NOMO-1 treated with dmso at 0.1 percent for 144 hours (cell line): ENCODE measurements at regions not wholly inside any gene's neighbourhood (a gene's known extent, or its start where the extent isn't known, plus 50 kb on each side); places are given as distances from the start of the nearest gene placed in this dataset.
"Not testable (repeated sequence)": the region's sequence is repeated elsewhere in the genome, so short reads cannot be mapped to it uniquely, and the experiment has no call there.

Source experiments
- DNase-seq: peaks from one replicate; lab custom pipeline; 2025; ENCODE audit not compliant: unreplicated experiment; lab: John Stamatoyannopoulos, UW

DNA sequence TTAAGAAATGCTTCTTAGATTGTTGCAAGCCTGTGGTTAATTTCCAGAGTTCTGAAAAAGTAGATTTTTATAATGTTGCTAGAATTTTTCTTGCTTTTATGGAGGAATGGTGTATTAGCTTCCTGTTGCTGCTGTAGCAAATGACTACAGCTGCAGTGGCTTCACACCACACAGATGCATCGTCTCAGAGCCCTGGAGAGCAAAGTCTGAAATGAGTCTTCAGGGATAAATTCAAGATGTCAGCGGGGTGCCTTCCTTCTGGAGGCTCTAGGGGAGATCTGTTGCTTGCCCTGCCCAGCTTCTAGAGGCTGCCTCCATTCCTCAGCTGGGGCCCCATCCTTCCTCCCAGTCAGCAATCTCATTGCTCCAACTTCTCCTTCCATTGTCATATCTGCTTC, 187.8 kb downstream of the ZNF516 start:
- no peak for DNase-seq

DNA sequence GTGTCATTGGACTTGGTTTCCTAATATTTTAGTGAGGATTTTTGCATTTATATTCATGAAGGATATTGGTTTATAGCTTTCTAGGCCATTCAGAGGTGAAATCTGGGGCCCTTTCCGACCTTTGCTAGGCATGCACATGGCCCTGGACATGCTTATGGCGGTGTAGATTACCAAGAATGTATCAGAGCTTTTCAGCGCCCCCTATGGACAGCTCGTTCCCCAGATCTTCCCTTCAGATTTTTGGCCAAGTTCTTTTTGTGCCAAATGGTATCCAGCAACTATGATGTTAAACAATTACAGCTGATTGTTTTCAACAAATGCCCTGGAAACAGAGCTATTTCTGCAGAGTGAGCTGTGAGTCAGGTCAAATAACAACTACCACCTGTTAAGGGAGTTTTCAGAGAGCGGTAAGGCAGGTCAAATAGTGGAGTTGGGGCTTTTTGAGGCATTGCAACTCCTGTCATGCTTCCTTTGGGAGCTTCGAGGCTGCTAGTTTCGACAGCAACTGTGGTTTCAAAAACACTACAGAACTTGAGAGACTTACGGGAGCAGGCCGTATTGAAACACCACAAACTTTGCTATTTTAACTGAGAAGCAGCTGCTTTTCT, 188.3 kb downstream of the ZNF516 start:
- no peak for DNase-seq

DNA sequence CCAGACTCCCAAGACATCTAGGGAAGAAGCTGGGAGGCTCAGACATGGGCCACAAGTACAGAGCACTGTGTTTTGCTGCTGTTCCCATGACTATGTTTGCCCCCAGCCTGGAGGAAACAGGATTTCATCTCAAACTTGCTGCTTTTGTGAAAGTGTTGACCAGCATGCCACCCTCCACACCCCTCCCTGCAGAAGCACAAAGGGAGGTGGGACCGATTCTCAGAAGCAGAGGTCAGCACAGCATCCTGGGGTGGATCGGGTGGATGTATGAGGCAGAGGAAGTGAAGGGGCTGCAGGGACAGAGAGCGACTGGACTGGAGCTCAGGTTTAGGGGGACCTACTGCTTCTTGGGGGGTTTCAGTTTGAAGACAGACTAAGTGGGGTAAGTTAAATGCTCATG, 209.2 kb downstream of the ZNF516 start:
- DNase-seq, result no peak

DNA sequence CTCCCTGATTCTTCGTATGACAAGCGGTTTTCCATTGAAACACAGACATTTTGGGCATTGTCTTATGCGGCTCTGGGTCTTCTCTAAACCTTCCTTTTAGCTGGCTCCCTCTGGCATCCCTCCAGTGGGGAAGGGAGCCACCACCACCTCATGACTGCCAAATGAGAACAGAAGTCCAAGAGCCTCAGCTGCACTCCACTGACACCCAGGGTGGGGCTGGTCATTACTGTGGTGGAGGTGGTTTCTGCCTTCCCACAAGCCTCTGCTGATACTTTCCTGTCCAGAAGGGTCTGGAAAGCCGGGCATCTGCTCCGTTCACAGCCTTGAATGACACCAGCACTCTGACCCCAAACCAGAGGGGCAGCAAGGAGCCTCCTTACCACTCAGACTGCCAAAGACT, 213.5 kb downstream of the ZNF516 start:
- no peak for DNase-seq

DNA sequence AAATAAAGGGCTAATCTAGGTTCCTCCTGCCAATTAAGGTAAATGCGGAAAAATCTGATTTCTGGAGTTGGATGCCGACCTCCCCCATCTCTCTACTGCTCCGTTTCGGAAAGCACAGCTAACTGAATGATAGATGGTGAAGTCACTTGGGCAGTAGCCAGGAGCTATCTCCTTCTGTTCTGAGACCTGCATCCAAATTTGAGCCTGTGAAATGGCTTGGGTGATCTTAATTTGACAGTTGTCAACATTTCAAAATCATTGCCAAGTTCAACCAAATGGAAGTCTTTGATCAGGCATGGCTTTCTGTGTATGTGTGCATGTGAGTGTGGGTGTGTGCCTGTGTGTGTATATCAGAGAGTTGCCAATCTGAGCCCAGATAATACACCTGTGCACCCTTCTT, 217.2 kb downstream of the ZNF516 start:
- no peak for DNase-seq

DNA sequence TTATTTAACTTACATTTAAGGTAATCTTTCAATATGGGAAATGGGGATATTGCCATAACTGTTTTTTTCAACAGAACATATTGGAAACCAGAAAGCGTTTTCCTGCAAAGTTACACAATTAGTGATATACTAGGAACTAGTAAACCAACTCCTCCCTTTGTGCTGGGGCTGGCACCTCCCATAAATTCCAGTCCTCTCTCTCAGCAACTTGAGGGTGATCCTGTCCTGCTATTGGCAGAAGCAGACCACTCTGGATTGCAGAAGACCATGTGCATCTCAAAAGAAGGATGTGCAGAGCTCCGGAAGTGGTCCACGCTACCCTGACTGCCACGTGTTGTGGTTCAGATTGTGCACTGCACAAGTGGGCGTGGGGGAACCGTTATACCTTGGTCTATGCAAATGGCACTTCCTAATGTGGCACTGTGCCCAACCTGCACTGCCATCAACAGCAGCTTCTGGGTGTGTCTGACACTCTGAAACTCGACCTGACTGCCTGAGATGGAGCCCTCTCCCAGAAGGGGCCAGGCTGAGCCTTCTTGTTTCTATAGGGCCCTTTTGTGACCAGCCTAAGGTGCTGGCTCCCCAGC, 219.2 kb downstream of the ZNF516 start:
- no peak for DNase-seq

DNA sequence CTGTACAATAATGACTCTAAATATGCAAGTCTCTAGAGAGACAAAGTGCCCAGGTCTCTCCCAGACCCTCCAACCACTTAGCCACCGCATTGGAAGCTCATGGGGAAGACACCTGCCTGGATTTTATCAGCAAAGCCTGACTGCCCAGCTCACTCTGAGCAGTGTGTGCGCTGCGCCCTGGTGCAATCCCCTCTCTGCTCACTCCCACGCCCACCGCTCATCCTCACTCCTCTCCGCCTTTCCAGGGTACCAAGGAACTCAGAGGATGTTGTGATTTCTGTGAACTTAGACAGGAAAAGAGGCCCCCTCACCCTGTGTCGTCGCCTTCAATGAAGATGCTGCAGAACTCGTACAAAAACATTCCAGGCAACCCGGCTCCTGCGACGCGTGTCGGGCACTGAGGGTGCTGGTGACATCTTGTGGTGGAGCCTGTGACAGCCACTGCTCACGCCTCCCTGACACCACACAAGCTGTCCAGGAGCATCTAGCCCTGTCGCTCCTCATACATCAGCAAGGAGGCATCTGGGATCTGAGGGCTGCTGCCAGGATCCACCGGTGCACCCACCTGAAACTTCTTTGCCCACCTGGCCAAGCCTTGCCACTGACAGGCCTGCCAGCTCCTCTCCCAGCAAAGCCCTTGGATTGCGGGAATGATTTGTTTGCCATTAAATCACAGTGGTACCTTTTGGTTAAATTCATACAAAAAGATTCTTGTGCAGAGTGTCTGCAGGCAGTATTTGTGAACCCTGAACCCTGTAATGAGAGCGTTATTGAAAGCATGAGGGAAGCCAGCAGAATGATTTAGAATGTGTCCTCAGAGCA, 220.4 kb downstream of the ZNF516 start:
- no peak for DNase-seq

DNA sequence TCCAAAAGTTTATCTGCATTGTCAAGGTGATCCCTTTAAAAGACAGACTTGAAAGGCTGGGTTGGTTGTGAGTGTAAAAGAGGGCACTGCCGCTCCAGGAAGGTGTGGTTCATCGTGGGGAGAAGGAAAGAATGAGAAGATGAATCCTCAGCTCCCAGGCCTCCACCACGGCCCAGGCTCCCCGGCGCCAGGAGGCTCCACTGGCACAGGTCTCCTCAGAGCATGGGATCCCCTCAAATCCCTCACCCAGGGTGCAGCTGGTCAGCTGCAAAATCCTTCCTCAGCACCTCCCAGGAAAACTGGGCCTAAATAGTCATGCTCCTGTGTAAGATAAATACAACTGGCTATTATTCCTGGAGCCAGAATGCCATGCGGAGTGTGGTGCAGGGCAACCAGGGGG, 221.1 kb downstream of the ZNF516 start:
- DNase-seq, result no peak

DNA sequence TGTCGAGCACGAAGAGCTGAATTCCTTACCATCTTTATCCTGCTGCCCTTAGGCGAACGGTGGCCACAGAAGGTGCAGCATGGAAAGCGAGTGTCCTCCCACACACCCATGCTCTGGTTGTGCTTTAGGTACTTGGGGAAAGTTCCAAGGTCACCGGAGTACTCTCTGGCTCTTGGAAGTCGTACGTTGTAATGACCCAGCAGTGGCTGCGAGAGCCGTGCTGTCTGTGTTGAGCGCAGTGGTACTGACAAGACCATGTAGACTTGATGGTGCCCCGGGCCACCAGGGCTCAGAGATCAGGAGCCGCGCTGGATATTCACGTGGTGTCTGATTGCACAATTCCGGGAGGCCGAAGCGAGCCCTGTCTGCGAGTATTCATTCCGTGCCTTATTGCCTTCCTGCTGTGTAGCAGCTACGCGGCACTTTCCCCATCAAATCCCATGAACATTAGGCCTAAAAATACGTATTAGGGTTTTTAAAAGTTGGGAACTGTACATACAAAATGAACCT, 222.0 kb downstream of the ZNF516 start:
- no peak for DNase-seq

DNA sequence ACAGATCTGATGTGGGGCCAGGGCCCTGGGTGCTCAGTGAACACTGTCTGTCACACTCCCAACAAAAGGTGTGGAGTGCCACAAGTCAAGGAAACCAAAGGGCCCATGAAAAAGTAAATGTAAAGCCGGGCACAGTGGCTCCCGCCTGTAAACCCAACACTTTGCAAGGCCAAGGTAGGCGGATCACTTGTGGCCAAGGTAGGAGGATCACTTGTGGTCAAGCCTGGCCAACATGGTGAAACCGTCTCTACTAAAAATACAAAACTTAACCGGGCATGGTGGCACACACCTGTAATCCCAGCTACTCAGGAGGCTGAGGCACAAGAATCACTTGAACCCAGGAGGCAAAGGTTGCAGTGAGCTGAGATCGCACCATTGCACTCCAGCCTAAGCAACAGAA, 227.6 kb downstream of the ZNF516 start:
- not testable (repeated sequence) for DNase-seq

DNA sequence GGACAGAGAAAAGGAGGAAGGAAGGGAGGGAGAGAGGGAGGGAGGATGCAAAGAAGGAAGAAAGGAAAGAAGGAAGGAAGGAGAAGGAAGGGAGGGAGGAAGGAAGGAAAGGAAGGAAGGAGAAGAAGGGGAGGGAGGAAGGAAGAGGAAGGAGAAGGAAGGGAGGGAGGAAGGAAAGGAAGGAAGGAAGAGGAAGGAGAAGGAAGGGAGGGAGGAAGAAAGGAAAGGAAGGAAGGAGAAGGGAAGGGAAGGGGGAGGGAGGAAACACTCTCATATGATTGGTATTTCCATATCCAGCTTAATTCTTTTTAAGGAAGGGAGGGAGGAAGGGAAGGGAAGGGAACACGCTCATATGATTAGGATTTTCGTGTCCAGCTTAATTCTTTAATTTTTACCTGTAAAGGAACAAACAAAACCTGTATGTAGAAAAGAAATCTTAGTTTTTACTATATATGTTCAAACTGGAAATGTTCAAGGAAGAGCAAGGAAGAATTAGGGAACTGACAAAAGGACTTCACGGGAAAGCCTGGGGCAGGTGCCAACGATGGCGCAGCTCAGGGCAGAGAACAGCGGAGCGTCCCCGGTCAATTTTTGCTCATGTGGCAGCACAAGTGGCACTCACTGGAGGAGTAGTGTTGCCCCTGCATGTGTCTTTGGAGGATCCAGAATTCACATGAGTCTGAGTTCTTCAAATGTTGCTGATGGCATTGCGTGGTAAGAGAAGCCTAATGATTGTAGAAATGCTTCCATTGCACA, 228.6 kb downstream of the ZNF516 start:
- DNase-seq, result no peak

DNA sequence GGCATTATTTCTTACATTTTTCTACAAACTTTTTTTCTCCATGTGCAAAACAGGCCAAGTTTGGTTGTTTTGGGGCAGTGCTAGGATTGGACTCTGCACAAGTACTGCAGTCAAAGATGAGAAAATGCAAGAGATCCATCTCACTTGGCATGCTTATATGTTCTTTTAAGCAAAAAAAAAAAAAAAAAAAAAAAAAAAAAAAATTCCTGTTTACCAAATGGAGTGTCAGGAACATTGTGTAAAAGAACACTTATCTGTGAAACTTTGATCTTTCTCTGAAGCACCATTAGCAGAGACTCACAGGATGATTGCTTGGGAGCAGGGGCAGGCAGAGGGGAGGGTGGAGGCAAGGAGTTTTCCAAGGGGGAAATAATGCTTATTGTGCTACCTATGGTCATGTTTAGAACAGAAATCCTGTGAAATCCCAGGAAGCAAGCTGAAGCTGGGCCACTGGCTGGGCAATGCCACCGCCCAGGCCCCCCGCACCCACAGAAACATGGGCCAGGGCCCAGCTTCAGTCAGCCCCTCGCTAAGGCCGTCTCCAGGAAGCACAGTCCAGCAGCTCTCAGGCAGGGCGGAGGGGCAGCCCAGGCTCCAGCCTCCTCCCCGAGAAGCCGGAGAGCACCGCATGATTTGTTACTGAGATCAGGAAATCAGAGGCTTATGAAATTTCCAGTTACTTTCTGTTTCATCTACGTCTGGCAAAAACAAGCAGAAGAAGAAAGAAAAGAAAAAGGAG, 229.4 kb downstream of the ZNF516 start:
- no peak for DNase-seq

DNA sequence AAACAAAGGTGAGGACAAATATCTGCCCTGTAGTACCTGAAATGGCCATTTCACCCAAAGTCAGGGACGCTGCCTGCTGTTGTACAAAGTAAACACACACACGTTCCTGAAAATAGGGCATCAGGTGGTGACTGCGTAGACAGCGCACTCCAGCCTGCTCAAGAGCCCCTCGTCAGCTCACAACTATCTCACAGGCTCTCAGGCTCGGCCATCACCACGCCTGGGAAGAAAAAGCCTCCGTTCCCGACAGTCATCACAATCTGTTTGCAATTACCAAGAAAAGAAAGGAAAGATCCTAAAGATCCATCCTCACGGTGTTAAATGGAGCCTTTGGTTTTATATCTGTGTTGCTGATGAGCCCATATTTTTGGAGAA, 230.2 kb downstream of the ZNF516 start:
- DNase-seq, result no peak

DNA sequence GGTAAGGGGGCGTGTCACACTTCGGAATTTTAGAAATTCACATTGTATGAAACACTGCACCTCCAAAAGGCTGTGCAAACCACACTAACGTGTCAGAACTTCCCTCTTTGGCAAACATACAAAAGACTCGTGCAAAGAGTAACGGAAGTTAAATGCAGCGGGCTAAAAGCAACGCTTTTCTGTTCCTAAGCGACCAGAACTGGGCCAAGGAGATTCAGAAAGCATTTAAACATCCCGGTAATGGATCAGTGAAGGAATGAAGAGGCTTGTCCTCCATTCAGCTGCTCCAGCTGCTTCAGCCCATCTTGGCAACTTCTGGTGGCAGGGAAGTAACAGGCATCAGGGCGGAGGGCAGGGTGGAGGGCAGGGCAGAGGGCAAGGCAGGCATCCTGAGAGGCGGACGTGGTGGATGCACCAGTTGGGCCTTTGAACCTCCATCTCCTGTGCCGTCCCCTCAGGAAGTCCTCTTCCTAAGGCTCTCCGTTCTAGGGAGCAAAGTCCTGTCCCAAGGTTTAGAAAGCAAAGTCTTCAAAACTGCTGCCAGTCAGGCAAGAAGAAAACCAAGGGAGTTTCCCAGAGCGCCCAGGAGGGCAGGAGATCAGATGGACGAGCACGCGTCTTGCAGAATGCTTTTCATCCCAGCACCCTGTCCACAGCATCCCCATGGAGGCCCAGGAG, 230.7 kb downstream of the ZNF516 start:
- no peak for DNase-seq

DNA sequence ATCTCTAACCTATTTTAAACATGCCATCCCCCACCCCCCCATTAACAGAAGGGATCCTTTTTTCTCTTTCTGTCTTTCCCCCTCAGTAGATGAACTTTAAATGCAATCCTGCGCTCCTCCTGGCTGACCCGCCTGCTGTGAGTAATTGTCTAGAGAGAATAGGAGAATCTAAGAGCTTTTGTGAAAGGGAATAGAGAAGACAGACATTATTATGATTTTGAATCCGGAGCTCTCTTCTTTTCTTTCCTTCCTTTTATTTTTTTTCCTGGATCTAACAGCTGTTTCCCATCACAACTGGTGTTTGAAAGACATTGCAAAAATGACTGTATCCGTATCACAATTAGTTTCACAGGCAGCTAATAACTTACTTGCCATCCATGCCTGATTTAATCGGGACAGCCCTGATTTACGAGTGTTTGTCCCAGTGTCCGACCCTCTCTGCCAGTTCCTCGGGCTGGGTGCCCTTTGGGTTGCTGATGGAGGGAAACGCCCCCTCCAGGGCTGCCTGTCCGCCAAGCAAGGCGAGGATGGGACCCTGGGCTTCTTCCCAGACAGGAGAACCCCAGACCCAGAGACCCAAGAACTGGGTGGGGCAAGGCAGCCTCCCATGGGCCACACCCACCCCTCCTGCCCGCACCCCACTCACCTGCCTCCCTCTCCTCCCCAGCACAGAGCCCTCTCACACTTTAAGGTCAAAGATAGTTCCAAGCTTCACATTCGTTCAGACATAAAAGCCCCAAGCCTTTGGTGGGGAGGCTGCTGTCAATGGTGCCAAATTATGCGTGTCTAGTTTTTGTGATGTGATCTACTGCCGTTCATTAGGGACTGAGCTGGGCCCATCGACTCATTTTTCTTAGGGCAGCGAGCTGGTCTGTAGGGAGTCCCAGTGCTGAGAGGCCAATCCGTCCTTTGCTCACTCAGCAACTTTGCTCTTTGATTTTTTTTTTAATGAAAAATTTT, 231.7 kb downstream of the ZNF516 start:
- no peak for DNase-seq

DNA sequence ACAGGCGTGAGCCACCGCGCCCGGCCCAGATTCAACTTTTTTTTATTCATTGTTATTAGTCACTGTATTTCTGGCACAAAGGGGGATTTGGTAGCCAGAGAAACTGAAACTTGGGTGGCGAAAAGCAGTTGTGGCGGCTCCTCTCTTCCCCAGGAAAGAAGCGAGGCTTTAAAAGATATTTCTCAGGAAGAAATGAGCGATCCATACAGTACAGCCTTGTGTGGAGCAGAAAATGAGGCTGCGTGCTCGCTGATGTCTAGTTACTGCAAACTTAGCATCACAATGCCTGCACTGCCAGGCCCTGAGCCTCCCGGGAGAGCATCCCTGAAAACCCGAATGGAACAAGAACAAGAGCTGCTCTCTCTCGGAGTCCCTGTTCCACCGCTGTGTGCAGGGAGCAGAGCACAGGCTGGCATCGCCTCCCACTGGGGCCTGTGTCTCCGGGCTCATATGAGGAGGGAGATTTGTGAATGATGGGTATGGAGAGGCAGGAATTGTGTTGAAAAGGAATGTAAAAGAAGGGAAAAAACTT, 234.0 kb downstream of the ZNF516 start:
- DNase-seq, result no peak

DNA sequence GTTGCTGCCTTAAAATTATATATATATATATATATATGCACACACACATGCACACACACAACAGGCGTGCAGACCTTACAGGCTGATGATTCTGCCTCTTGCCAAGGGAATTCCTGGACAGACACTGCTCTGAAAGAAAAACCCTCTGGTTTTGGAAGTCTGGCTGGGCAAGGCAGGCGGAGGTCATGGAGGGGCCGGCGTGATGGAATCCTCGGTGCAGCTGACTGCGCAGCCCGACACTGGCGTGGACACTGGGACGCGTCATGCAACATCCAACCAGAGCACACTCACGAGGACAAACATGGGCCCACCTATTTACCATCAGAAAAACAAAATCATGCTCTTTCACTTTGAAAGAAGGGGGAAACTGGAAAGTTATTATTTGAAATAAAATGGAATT, 235.3 kb downstream of the ZNF516 start:
- DNase-seq, result no peak

DNA sequence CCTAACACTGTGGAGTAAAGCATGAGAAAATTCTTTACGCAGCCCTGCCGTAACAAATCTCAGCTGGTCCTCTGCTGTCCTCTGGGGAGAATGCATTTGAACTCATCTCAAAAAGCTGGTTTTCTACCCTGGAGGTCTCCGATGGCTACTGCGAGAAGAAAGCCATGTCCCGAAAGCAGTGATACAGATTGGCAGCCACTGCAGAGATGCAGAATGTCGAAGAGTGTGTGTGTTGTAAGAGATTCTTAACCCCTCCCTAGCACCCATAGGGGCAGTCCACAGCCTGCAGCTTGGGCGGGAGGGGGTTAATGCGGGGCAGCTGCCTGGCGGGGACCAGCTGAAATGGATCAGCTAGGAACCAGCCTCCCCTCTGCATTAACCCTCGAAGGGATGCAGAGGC, 235.9 kb downstream of the ZNF516 start:
- no peak for DNase-seq

DNA sequence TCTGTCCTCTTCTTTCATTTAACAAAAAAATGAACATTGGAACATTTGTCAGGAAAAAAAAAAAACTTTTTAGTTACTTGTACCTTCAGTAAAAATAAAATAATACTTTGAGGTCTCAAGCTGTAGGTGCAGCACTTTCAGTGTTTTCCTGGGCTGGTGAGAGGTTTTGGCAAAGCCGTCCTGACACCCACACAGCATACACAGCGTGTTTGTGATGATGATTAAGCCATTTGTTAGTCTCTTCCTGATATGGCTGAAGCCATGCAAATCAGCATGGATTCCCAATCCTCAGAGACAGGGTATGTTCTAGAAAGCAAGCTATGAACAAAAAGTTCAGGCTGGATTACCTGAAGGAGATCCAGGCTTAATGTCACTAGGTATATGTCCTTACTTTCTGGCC, 236.8 kb downstream of the ZNF516 start:
- DNase-seq, result no peak
